Hindlimb muscle (tissue), 1 donor: ENCODE measurements at regions not wholly inside any gene's neighbourhood (a gene's known extent, or its start where the extent isn't known, plus 50 kb on each side); places are given as distances from the start of the nearest gene placed in this dataset.
A peak's percentile ranks its signal among the peaks of the same experiment; 100 is the strongest.
"Not testable (repeated sequence)": the region's sequence is repeated elsewhere in the genome, so short reads cannot be mapped to it uniquely, and the experiment has no call there.

Experiments
- DNase-seq: peaks from one replicate; pipeline ENCODE4 v3.0.0-alpha.2; 2013

GRCh38 chr7:149334930-149335329 lies 72.9 kb downstream of the ZNF783 start:
- no peak for DNase-seq

- no peak for DNase-seq
Observed at GRCh38 chr7:149348758-149349369, 86.9 kb downstream of the ZNF783 start.

DNA sequence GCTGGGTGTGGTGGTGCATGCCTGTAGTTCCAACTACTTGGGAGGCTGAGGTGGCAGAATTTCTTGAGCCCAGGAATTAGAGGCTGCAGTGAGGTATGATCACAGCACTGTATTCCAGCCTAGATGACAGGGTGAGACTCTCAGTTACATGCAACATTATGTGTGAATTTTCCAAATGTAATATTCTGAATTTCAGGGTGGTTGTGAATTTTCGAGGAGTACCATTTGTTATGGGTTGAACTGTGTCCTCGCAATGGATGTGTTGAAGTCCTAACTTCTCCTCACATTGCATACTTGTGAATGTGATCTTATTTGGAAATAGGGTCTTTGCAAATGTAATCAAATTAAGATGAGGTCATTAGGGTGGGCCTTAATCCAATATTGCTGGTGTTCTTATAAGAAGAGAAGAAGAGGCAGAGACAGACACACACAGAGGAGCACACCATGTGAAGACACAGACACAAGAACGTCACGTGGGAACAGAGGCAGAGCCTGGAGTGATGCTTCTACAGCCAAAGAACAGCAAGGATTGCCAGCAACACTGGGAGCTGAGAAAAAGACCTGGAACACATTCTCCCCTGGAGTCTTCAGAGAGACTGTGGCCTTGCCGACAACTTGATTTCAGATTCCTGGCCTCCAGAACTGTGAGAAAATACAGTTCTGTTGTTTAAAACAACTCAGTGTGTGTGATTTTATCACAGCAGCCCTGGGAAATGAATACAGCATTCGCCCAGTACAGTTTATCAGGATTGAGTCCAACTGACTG lies 91.9 kb downstream of the ZNF783 start:
- peak; percentile 15 for DNase-seq

DNA sequence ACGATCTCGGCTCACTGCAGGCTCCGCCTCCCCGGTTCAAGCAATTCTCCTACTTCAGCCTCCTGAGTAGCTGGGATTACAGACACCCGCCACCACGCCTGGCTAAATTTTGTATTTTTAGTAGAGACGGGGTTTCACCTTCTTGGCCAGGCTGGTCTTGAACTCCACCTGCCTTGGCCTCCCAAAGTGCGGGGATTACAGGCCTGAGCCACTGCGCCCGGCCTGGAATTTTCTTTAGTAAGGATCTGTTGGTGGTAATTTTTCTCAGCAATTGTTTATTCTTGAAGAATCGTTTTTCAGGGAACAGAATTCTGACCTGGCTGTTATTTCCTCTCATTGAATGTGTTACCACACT lies 93.0 kb downstream of the ZNF783 start:
- not testable (repeated sequence) for DNase-seq

DNA sequence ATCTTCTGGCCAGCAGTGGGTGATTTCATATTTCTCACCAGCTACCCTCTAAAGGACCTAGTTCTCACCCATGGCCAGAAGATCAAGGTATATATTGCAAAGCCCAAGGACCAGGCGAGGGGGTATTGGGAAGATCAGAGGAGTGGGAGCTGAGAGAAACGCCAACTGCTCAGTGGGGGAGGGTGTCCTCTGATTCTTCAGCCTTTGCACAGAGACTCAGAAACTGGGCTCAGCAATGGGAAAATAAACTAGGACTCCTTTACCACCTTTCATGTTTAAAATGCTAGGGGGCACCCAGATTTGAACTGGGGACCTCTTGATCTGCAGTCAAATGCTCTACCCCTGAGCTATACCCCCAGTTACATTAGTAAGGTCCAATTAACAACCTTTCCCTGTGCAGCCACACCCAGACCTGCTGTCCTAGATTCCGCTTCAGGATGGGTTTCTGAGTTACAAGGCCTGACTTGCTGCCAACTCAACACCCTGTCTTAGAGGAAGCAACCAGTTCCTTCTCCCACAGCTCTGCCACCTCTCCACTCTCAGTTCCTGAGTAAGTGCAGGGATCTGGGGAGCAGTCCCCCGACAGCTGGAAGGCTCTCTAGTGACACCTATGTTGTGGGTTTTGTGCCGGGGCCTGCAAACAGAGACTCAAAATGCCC lies 93.5 kb downstream of the ZNF783 start:
- DNase-seq, result no peak

- DNase-seq, result no peak
Observed at GRCh38 chr7:149362696-149363095, 98.2 kb downstream of the ZNF777 start.

GRCh38 chr7:149367418-149368180 lies 93.3 kb downstream of the ZNF777 start:
- no peak for DNase-seq

GRCh38 chr7:149369497-149369896 lies 91.4 kb downstream of the ZNF777 start:
- no peak for DNase-seq

- DNase-seq, result no peak
Observed at GRCh38 chr7:149370790-149371189, 90.1 kb downstream of the ZNF777 start.

DNA sequence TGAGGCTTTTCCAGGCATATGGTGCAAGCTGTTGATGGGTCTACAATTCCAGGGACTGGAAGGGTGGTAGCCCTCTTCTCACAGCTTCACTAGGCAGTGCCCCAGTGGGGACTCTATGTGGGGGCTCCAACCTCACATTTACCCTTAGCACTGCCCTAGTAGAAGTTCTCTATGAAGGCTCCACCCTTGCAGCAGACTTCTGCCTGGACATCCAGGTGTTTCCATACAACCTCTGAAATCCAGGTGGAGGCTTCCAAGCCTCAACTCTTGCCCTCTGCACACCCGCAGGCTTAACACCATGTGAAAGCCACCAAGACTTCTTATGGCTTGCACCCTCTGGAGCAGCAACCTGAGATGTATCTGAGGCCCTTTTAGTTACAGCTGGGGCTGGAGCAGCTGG lies 87.8 kb downstream of the ZNF777 start:
- no peak for DNase-seq

- no peak for DNase-seq
Observed at GRCh38 chr7:149375234-149376008, 85.4 kb downstream of the ZNF777 start.

DNA sequence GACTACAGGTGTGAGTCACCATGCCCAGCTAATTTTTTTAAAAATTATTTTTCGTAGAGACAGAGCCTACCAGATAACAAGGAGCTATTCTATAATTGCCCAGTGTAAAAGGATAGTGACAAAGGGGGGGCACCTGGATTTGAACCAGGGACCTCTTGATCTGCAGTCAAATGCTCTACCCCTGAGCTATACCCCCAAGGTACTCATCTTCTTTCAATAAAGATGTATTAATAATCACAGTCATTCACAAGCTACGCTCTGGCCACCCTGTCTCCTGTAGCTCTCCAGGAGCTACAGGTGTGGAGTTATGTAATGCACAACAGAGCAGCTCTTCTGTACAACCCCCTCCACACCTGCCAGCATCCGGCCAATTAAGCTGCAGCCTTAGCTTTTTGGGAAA lies 83.5 kb downstream of the ZNF777 start:
- DNase-seq, result no peak

GRCh38 chr7:149379625-149380024 lies 81.2 kb downstream of the ZNF777 start:
- DNase-seq, result no peak

GRCh38 chr7:149381245-149381644 lies 79.6 kb downstream of the ZNF777 start:
- no peak for DNase-seq
